ENCODE measurements at regions not wholly inside any gene's neighbourhood (a gene's known extent, or its start where the extent isn't known, plus 50 kb on each side); places are given as distances from the start of the nearest gene placed in this dataset.

DNA sequence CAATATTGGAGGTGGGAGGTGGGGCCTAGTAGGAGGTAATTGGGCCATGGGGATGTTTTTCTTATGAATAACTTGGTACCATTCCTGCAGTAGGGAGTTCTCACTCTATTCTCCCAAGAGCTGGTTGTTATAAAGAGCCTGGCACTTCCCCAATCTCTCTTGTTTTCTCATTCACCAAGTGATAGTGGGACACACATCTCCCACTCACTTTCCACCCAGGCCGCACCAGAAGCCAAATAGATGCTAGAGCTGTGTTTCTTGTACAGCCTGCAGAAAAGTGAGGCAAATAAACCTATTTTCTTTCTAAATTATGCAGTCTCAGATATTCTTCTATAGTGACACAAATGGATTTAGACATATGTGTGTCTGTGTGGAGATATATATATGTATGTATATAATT is 117.6 kb downstream of the ANKRD50 start:
- no peak for DNase-seq

GRCh38 chr4:124596816-124597215 is 115.7 kb downstream of the ANKRD50 start:
- DNase-seq = no peak

- DNase-seq = no peak
These were observed 102.3 kb downstream of the ANKRD50 start for GRCh38 chr4:124610211-124610610.

Data from CD4-positive, alpha-beta T cell treated with Interleukin-6 for 4 hours (primary cell).